GM23338 (cell line): ENCODE measurements at regions not wholly inside any gene's neighbourhood (a gene's known extent, or its start where the extent isn't known, plus 50 kb on each side); places are given as distances from the start of the nearest gene placed in this dataset.
A peak's percentile ranks its signal among the peaks of the same experiment; 100 is the strongest.

Source experiments
- ATAC-seq: fragments of 200-7000 bp; cut with Tn5 transposase; 3 replicates; pipeline ENCODE4 v1.9.1; 2020
- DNase-seq: peaks from one replicate; pipeline ENCODE4 v3.0.0-alpha.2; 2015; ENCODE audit warnings: low spot score
- H2AFZ ChIP-seq: fragments of 200-600 bp; sonication (generic); 2 replicates; pipeline ENCODE4 v1.8.0; 2016; ENCODE audit warnings: antibody characterized with exemption, mild to moderate bottlenecking, moderate library complexity
- H3F3A ChIP-seq: fragments of 200-600 bp; sonication (generic); replicated peaks from 2 replicates; pipeline ENCODE4 v1.8.0; 2017; ENCODE audit warnings: antibody characterized with exemption, mixed run types, low read depth
- H3K27ac ChIP-seq: fragments of 200-600 bp; sonication (generic); 2 replicates; pipeline ENCODE4 v1.6.1; 2016; ENCODE audit warnings: low read depth
- H3K27me3 ChIP-seq: fragments of 200-600 bp; sonication (generic); 2 replicates; pipeline ENCODE4 v1.8.0; 2016; ENCODE audit warnings: mild to moderate bottlenecking, mixed run types, moderate library complexity; ENCODE audit not compliant: insufficient read depth
- H3K36me3 ChIP-seq: fragments of 200-600 bp; sonication (generic); 2 replicates; pipeline ENCODE4 v1.8.0; 2016; ENCODE audit warnings: mild to moderate bottlenecking; ENCODE audit not compliant: insufficient read depth
- H3K4me1 ChIP-seq: fragments of 200-600 bp; sonication (generic); 2 replicates; pipeline ENCODE4 v1.8.0; 2016; ENCODE audit warnings: mild to moderate bottlenecking, moderate library complexity; ENCODE audit not compliant: insufficient read depth
- H3K4me2 ChIP-seq: fragments of 200-600 bp; sonication (generic); 2 replicates; pipeline ENCODE4 v1.7.1; 2017; ENCODE audit warnings: mixed run types
- H3K4me3 ChIP-seq: fragments of 200-600 bp; sonication (generic); 2 replicates; pipeline ENCODE4 v1.6.1; 2016; ENCODE audit warnings: mixed run types
- H3K79me2 ChIP-seq: fragments of 200-600 bp; sonication (generic); replicated peaks from 2 replicates; pipeline ENCODE4 v1.8.0; 2017; ENCODE audit warnings: mild to moderate bottlenecking; ENCODE audit not compliant: insufficient read depth
- H3K9me2 ChIP-seq: fragments of 200-600 bp; sonication (generic); 2 replicates; pipeline ENCODE4 v1.8.0; 2017; ENCODE audit not compliant: insufficient read depth
- H4K20me1 ChIP-seq: fragments of 200-600 bp; sonication (generic); replicated peaks from 2 replicates; pipeline ENCODE4 v1.8.0; 2017; ENCODE audit warnings: mild to moderate bottlenecking; ENCODE audit not compliant: insufficient read depth
- H3K27ac Mint-ChIP-seq: 2 replicates; pipeline ENCODE4 v1.8.0; 2020; ENCODE audit warnings: inconsistent platforms, mild to moderate bottlenecking, moderate library complexity, mixed read lengths
- H3K27me3 Mint-ChIP-seq: 3 replicates; pipeline ENCODE4 v1.8.0; 2022; ENCODE audit warnings: low read depth, mild to moderate bottlenecking, moderate library complexity, mixed read lengths, inconsistent platforms; ENCODE audit not compliant: insufficient read depth, poor library complexity
- H3K36me3 Mint-ChIP-seq: 3 replicates; pipeline ENCODE4 v1.8.0; 2021; ENCODE audit warnings: low read depth, mild to moderate bottlenecking, inconsistent platforms, moderate library complexity, mixed read lengths
- H3K4me1 Mint-ChIP-seq: 3 replicates; pipeline ENCODE4 v1.8.0; 2020; ENCODE audit warnings: mild to moderate bottlenecking, inconsistent platforms, mixed read lengths
- H3K4me3 Mint-ChIP-seq: 3 replicates; pipeline ENCODE4 v1.8.0; 2021; ENCODE audit warnings: moderate library complexity, mild to moderate bottlenecking, inconsistent platforms, mixed read lengths
- H3K9me3 Mint-ChIP-seq: 3 replicates; pipeline ENCODE4 v1.8.0; 2020; ENCODE audit warnings: moderate library complexity, mild to moderate bottlenecking, inconsistent platforms, mixed read lengths
- ETS1 ChIP-seq: IDR thresholded peaks from 2 replicates; pipeline ENCODE4 v1.6.1; 2016; ENCODE audit warnings: antibody characterized with exemption
- EZH2 ChIP-seq: fragments of 200-600 bp; sonication (generic); IDR thresholded peaks from one replicate; pipeline ENCODE4 v1.8.0; 2017; ENCODE audit warnings: antibody characterized with exemption, mild to moderate bottlenecking, low read depth; ENCODE audit not compliant: unreplicated experiment
- EZH2phosphoT487 ChIP-seq: fragments of 200-600 bp; sonication (generic); IDR thresholded peaks from one replicate; pipeline ENCODE4 v1.8.1; 2018; ENCODE audit warnings: antibody characterized with exemption; ENCODE audit not compliant: unreplicated experiment
- JUNB ChIP-seq: IDR thresholded peaks from one replicate; pipeline ENCODE4 v1.6.1; 2016; ENCODE audit warnings: antibody characterized with exemption; ENCODE audit not compliant: unreplicated experiment
- NANOG ChIP-seq: IDR thresholded peaks from 2 replicates; pipeline ENCODE4 v1.6.1; 2016; ENCODE audit warnings: antibody characterized with exemption, borderline replicate concordance
- POLR2AphosphoS5 ChIP-seq: IDR thresholded peaks from 2 replicates; pipeline ENCODE4 v1.6.1; 2016; ENCODE audit warnings: antibody characterized with exemption, low read depth
- REST ChIP-seq: IDR thresholded peaks from one replicate; pipeline ENCODE4 v1.6.1; 2018; ENCODE audit warnings: antibody characterized with exemption; ENCODE audit not compliant: unreplicated experiment
- STAT1 ChIP-seq: IDR thresholded peaks from one replicate; pipeline ENCODE4 v1.6.1; 2016; ENCODE audit warnings: antibody characterized with exemption; ENCODE audit not compliant: unreplicated experiment
- ZNF331 ChIP-seq: fragments of 250-450 bp; sonication (Bioruptor Pico); IDR thresholded peaks from 2 replicates; pipeline ENCODE4 v1.5.0; 2020; ENCODE audit warnings: low read depth, mild to moderate bottlenecking, moderate library complexity

GRCh38 chr5:115455301-115455707, 89.3 kb downstream of the FEM1C start:
- no peaks in the 10 kb centered on the region for H3K9me3 Mint-ChIP-seq
- H3K4me1 ChIP-seq: peaks cover 11% of the 10 kb centered on the region
- H3K36me3 Mint-ChIP-seq: no peaks in the 10 kb centered on the region
- H3K27ac Mint-ChIP-seq: no peak overlapping the region
- H4K20me1 ChIP-seq: no peaks in the 10 kb centered on the region
- peak overlapping the region; percentile 18; the same call in 1 of the 2 replicates for H2AFZ ChIP-seq
- H3K4me1 Mint-ChIP-seq: peaks cover 4% of the 10 kb centered on the region
- TF ChIP-seq EZH2phosphoT487 (no peak), NANOG (no peak), STAT1 (no peak), ZNF331 (CRISPR knock-in tag) (no peak), ETS1 (no peak), JUNB (no peak), POLR2AphosphoS5 (no peak), REST (no peak)
- peaks cover 14% of the 10 kb centered on the region for H3K9me2 ChIP-seq
- H3K4me2 ChIP-seq: no peak overlapping the region
- no peaks in the 10 kb centered on the region for H3K27me3 ChIP-seq
- ATAC-seq (no peak), DNase-seq (no peak)
- peaks cover 2% of the 10 kb centered on the region for H3K27me3 Mint-ChIP-seq
- no peak overlapping the region for H3K27ac ChIP-seq
- H3K4me3 ChIP-seq: no peak overlapping the region
- no peak overlapping the region for H3K4me3 Mint-ChIP-seq
- H3K79me2 ChIP-seq: no peaks in the 10 kb centered on the region
- H3K36me3 ChIP-seq: no peaks in the 10 kb centered on the region
- H3F3A ChIP-seq: no peaks in the 10 kb centered on the region

- H3K9me2 ChIP-seq: peaks cover 5% of the 10 kb centered on the region; the same call in 1 of the 2 replicates
- peaks cover 2% of the 10 kb centered on the region for H3K27me3 Mint-ChIP-seq
- H3K4me2 ChIP-seq: no peak overlapping the region
- H3K36me3 ChIP-seq: no peaks in the 10 kb centered on the region
- no peak overlapping the region for H3K27ac ChIP-seq
- no peaks in the 10 kb centered on the region for H3K27me3 ChIP-seq
- peaks cover 11% of the 10 kb centered on the region for H3K4me1 ChIP-seq
- no peaks in the 10 kb centered on the region for H3K36me3 Mint-ChIP-seq
- H3K9me3 Mint-ChIP-seq: no peaks in the 10 kb centered on the region
- ATAC-seq (no peak), DNase-seq (no peak)
- H4K20me1 ChIP-seq: no peaks in the 10 kb centered on the region
- no peak overlapping the region for H3K4me3 Mint-ChIP-seq
- H3K4me3 ChIP-seq: no peak overlapping the region
- H2AFZ ChIP-seq: 0 out of 2 replicates have a peak overlapping the region, but pooled peaks have one; percentile 7
- peaks cover 5% of the 10 kb centered on the region for H3K4me1 Mint-ChIP-seq
- no peaks in the 10 kb centered on the region for H3K79me2 ChIP-seq
- no peaks in the 10 kb centered on the region for H3F3A ChIP-seq
- H3K27ac Mint-ChIP-seq: no peak overlapping the region
- TF ChIP-seq NANOG: no peak
- no peak for TF ChIP-seq EZH2
- TF ChIP-seq JUNB: no peak
- no peak for TF ChIP-seq EZH2phosphoT487
- no peak for TF ChIP-seq STAT1
- TF ChIP-seq REST: no peak
- no peak for TF ChIP-seq ZNF331 (CRISPR knock-in tag)
Observed at GRCh38 chr5:115453391-115454095, 91.0 kb downstream of the FEM1C start.
